Activated naive CD4-positive, alpha-beta T cell treated with anti-CD3 and anti-CD28 coated beads, Interleukin-2, amount 10 ng/mL, durations not matched to agents 7 days and 5 days (primary cell): ENCODE measurements at regions not wholly inside any gene's neighbourhood (a gene's known extent, or its start where the extent isn't known, plus 50 kb on each side); places are given as distances from the start of the nearest gene placed in this dataset.

Experiments used
- CTCF ChIA-PET: fragments of 350-600 bp; sonication (Branson Sonifier 250); formaldehyde crosslinking; loops from one replicate; lab custom pipeline; 2021; ENCODE audit warnings: antibody characterized with exemption; lab: Charles Lee
- DNase-seq: peaks from one replicate; pipeline ENCODE4 v3.0.0-alpha.2; 2020
- H3K27ac Mint-ChIP-seq: one replicate; pipeline ENCODE4 v1.8.0; 2021; ENCODE audit warnings: mild to moderate bottlenecking, moderate library complexity, mixed read lengths
- H3K27me3 Mint-ChIP-seq: one replicate; pipeline ENCODE4 v1.8.0; 2021; ENCODE audit warnings: mild to moderate bottlenecking, mixed read lengths
- H3K36me3 Mint-ChIP-seq: one replicate; pipeline ENCODE4 v1.8.0; 2021; ENCODE audit warnings: mixed read lengths
- H3K4me1 Mint-ChIP-seq: one replicate; pipeline ENCODE4 v1.8.0; 2021; ENCODE audit warnings: mixed read lengths
- H3K4me3 Mint-ChIP-seq: one replicate; pipeline ENCODE4 v1.8.0; 2021; ENCODE audit warnings: mild to moderate bottlenecking, moderate library complexity, mixed read lengths
- H3K9me3 Mint-ChIP-seq: one replicate; pipeline ENCODE4 v1.8.0; 2021; ENCODE audit warnings: mixed read lengths

DNA sequence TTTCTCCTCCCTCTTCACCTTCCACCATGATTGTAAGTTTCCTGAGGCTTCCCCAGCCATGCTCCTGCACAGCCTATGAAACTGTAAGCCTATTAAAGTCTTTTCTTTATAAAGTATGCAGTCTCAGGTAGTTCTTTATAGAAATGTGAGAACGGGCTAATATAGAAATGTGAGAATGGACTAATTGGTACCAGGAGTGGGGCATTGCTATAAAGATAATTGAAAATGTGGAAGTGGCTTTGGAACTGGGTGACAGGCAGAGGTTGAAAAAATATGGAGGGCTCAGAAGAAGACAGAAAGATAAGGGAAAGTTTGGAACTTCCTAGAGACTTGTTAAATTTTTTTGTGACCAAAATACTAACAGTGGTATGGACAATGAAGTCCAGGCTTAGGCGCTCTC, 959.3 kb downstream of the SH3BGRL start:
- Mint-ChIP-seq H3K4me3 (no peak overlapping the region), H3K36me3 (no peaks in the 10 kb centered on the region), H3K9me3 (peaks cover 4% of the 10 kb centered on the region), H3K4me1 (no peaks in the 10 kb centered on the region), H3K27ac (no peak overlapping the region), H3K27me3 (no peaks in the 10 kb centered on the region)
- CTCF ChIA-PET, result no interaction called here
- no peak for DNase-seq

- Mint-ChIP-seq H3K27me3 (no peaks in the 10 kb centered on the region), H3K36me3 (no peaks in the 10 kb centered on the region), H3K4me3 (no peak overlapping the region), H3K9me3 (peaks cover 6% of the 10 kb centered on the region), H3K4me1 (no peaks in the 10 kb centered on the region), H3K27ac (no peak overlapping the region)
- CTCF ChIA-PET, result no interaction called here
- no peak for DNase-seq
Observed at GRCh38 chrX:82163701-82164100, 961.8 kb downstream of the SH3BGRL start.

GRCh38 chrX:82196866-82197265, 995.0 kb downstream of the SH3BGRL start:
- no peak overlapping the region for H3K27ac Mint-ChIP-seq
- H3K27me3 Mint-ChIP-seq, result no peaks in the 10 kb centered on the region
- no peaks in the 10 kb centered on the region for H3K4me1 Mint-ChIP-seq
- no peak overlapping the region for H3K4me3 Mint-ChIP-seq
- H3K36me3 Mint-ChIP-seq, result no peaks in the 10 kb centered on the region
- DNase-seq, result no peak
- no peaks in the 10 kb centered on the region for H3K9me3 Mint-ChIP-seq
- CTCF ChIA-PET, result no interaction called here

- Mint-ChIP-seq H3K36me3 (no peaks in the 10 kb centered on the region), H3K9me3 (no peaks in the 10 kb centered on the region), H3K4me3 (no peak overlapping the region), H3K27ac (no peak overlapping the region), H3K4me1 (no peaks in the 10 kb centered on the region), H3K27me3 (no peaks in the 10 kb centered on the region)
- CTCF ChIA-PET, result no interaction called here
- no peak for DNase-seq
Observed at GRCh38 chrX:82208975-82209374, 1007.1 kb downstream of the SH3BGRL start.

DNA sequence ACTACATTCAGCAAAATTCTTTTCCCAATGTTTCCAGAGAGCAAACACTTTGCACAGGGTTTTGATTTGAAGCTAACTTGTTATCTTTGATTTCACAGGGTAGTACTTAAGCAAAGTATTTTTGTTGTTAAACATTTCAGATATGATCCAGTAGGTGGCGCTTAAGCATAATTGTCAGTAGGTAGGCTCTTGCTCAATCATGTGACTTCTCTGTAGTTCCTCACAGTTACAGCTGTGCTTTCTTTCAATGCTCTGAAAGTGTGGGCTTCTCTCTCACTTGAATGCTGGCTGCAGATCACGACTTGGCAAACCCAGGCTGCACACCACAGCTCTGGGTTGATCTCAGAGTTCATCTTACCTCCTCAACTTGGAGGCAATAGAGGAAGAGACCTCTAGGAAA, 1016.5 kb downstream of the SH3BGRL start:
- H3K4me1 Mint-ChIP-seq, result no peaks in the 10 kb centered on the region
- no peaks in the 10 kb centered on the region for H3K9me3 Mint-ChIP-seq
- CTCF ChIA-PET, result interaction anchor here (0.8 kb wide), 1 partner anchor 606 kb away, joined by 3 read pairs; no protein-coding TSS in a partner anchor
- DNase-seq, result no peak
- H3K27ac Mint-ChIP-seq, result no peak overlapping the region
- H3K4me3 Mint-ChIP-seq, result no peak overlapping the region
- H3K27me3 Mint-ChIP-seq, result no peaks in the 10 kb centered on the region
- H3K36me3 Mint-ChIP-seq, result no peaks in the 10 kb centered on the region

GRCh38 chrX:82219129-82219528, 1017.2 kb downstream of the SH3BGRL start:
- H3K27me3 Mint-ChIP-seq, result no peaks in the 10 kb centered on the region
- H3K4me1 Mint-ChIP-seq, result no peaks in the 10 kb centered on the region
- no peaks in the 10 kb centered on the region for H3K9me3 Mint-ChIP-seq
- no peak overlapping the region for H3K4me3 Mint-ChIP-seq
- no peak overlapping the region for H3K27ac Mint-ChIP-seq
- CTCF ChIA-PET, result no interaction called here
- DNase-seq, result no peak
- no peaks in the 10 kb centered on the region for H3K36me3 Mint-ChIP-seq

- Mint-ChIP-seq H3K4me1 (no peaks in the 10 kb centered on the region), H3K27ac (no peak overlapping the region), H3K27me3 (no peaks in the 10 kb centered on the region), H3K4me3 (no peak overlapping the region), H3K9me3 (no peaks in the 10 kb centered on the region), H3K36me3 (no peaks in the 10 kb centered on the region)
- CTCF ChIA-PET, result no interaction called here
- no peak for DNase-seq
Observed at GRCh38 chrX:82224961-82225360, 1023.1 kb downstream of the SH3BGRL start.

GRCh38 chrX:82230013-82230412, 1028.1 kb downstream of the SH3BGRL start:
- CTCF ChIA-PET, result no interaction called here
- H3K36me3 Mint-ChIP-seq, result no peaks in the 10 kb centered on the region
- H3K4me3 Mint-ChIP-seq, result no peak overlapping the region
- no peaks in the 10 kb centered on the region for H3K27me3 Mint-ChIP-seq
- H3K27ac Mint-ChIP-seq, result no peak overlapping the region
- no peaks in the 10 kb centered on the region for H3K9me3 Mint-ChIP-seq
- H3K4me1 Mint-ChIP-seq, result no peaks in the 10 kb centered on the region
- no peak for DNase-seq

DNA sequence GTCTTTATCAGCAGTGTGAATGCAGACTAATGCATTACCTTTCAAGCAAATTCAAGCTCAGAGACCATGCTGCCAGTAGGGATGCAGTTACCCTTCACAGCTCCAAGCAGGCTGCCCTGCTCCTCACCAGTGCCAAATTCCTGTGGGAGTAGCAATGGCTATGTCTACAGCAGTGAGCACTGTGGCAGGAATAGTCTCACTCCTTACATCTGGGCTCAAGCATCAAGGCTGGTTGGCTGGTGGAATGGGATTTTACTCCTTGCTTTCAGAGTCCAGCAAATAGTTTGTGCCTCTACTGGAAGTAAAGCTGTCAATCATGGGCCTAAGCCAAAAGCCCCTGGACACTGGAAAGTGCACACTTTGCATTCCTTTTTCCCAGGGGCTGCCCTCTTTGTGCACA, 1030.8 kb downstream of the SH3BGRL start:
- no peaks in the 10 kb centered on the region for H3K27me3 Mint-ChIP-seq
- CTCF ChIA-PET, result no interaction called here
- H3K4me3 Mint-ChIP-seq, result no peak overlapping the region
- no peak overlapping the region for H3K27ac Mint-ChIP-seq
- H3K9me3 Mint-ChIP-seq, result peaks cover 9% of the 10 kb centered on the region
- no peaks in the 10 kb centered on the region for H3K36me3 Mint-ChIP-seq
- no peaks in the 10 kb centered on the region for H3K4me1 Mint-ChIP-seq
- DNase-seq, result no peak

GRCh38 chrX:82237328-82237727, 1035.4 kb downstream of the SH3BGRL start:
- H3K36me3 Mint-ChIP-seq, result no peaks in the 10 kb centered on the region
- H3K4me1 Mint-ChIP-seq, result no peaks in the 10 kb centered on the region
- peaks cover 13% of the 10 kb centered on the region for H3K9me3 Mint-ChIP-seq
- no peak overlapping the region for H3K4me3 Mint-ChIP-seq
- no peak for DNase-seq
- H3K27ac Mint-ChIP-seq, result no peak overlapping the region
- CTCF ChIA-PET, result no interaction called here
- no peaks in the 10 kb centered on the region for H3K27me3 Mint-ChIP-seq
